ENCODE measurements at regions not wholly inside any gene's neighbourhood (a gene's known extent, or its start where the extent isn't known, plus 50 kb on each side); places are given as distances from the start of the nearest gene placed in this dataset.

GRCh38 chr5:33072726-33073125 is 361.6 kb downstream of the NPR3 start:
- Histone ChIP-seq H3K36me3 (ENCODE audit: control insufficient read depth in 1 of 2, insufficient read depth in 2 of 2, low read length in 1 of 2) (no peaks in the 10 kb centered on the region), H3K27ac (ENCODE audit: low read depth in 1 of 2, low read length in 2 of 2) (no peak overlapping the region), H3K27me3 (ENCODE audit: control insufficient read depth in 1 of 2, insufficient read depth in 2 of 2, low read length in 1 of 2) (no peaks in the 10 kb centered on the region), H3K4me1 (ENCODE audit: control insufficient read depth in 1 of 2, insufficient read depth in 2 of 2, low read length in 2 of 2) (no peaks in the 10 kb centered on the region), H3K9me3 (ENCODE audit: control insufficient read depth, low read length) (no peaks in the 10 kb centered on the region), H3K4me3 (ENCODE audit: low read length in 2 of 2) (no peak overlapping the region)
- intact Hi-C loops (cut with DNase I) = no loop called here
- DNase-seq = no peak
- no peak for ATAC-seq (ENCODE audit: low FRiP score)
- WGBS, 2 donors = 57 to 77% methylated on average over 2 of the region's 2 CpGs

GRCh38 chr5:33073881-33074327 is 362.8 kb downstream of the NPR3 start:
- ATAC-seq (ENCODE audit: low FRiP score) (no peak), DNase-seq (no peak)
- 70 to 75% methylated on average over 3 of the region's 3 CpGs for WGBS, 2 donors
- intact Hi-C loops (cut with DNase I) = no loop called here
- no peaks in the 10 kb centered on the region for H3K27me3 ChIP-seq (ENCODE audit: control insufficient read depth in 1 of 2, insufficient read depth in 2 of 2, low read length in 1 of 2)
- H3K4me1 ChIP-seq (ENCODE audit: control insufficient read depth in 1 of 2, insufficient read depth in 2 of 2, low read length in 2 of 2) = no peaks in the 10 kb centered on the region
- no peaks in the 10 kb centered on the region for H3K36me3 ChIP-seq (ENCODE audit: control insufficient read depth in 1 of 2, insufficient read depth in 2 of 2, low read length in 1 of 2)
- no peak overlapping the region for H3K4me3 ChIP-seq (ENCODE audit: low read length in 2 of 2)
- H3K9me3 ChIP-seq (ENCODE audit: control insufficient read depth, low read length) = no peaks in the 10 kb centered on the region
- no peak overlapping the region for H3K27ac ChIP-seq (ENCODE audit: low read depth in 1 of 2, low read length in 2 of 2)

- no peaks in the 10 kb centered on the region for H3K36me3 ChIP-seq (ENCODE audit: control insufficient read depth in 1 of 2, insufficient read depth in 2 of 2, low read length in 1 of 2)
- no peak overlapping the region for H3K27ac ChIP-seq (ENCODE audit: low read depth in 1 of 2, low read length in 2 of 2)
- 50 to 54% methylated on average over 3 of the region's 3 CpGs for WGBS, 2 donors
- H3K4me3 ChIP-seq (ENCODE audit: low read length in 2 of 2) = no peak overlapping the region
- intact Hi-C loops (cut with DNase I) = no loop called here
- no peak for DNase-seq
- no peak for ATAC-seq (ENCODE audit: low FRiP score)
- H3K4me1 ChIP-seq (ENCODE audit: control insufficient read depth in 1 of 2, insufficient read depth in 2 of 2, low read length in 2 of 2) = no peaks in the 10 kb centered on the region
- H3K27me3 ChIP-seq (ENCODE audit: control insufficient read depth in 1 of 2, insufficient read depth in 2 of 2, low read length in 1 of 2) = no peaks in the 10 kb centered on the region
- H3K9me3 ChIP-seq (ENCODE audit: control insufficient read depth, low read length) = no peaks in the 10 kb centered on the region
These were observed 363.4 kb downstream of the NPR3 start for GRCh38 chr5:33074548-33074947.

GRCh38 chr5:33075731-33076130 is 364.6 kb downstream of the NPR3 start:
- no peak for ATAC-seq (ENCODE audit: low FRiP score)
- H3K27ac ChIP-seq (ENCODE audit: low read depth in 1 of 2, low read length in 2 of 2) = no peak overlapping the region
- no peaks in the 10 kb centered on the region for H3K4me1 ChIP-seq (ENCODE audit: control insufficient read depth in 1 of 2, insufficient read depth in 2 of 2, low read length in 2 of 2)
- 65% methylated on average over 2 of the region's 2 CpGs for WGBS, 2 donors
- intact Hi-C loops (cut with DNase I) = no loop called here
- no peaks in the 10 kb centered on the region for H3K36me3 ChIP-seq (ENCODE audit: control insufficient read depth in 1 of 2, insufficient read depth in 2 of 2, low read length in 1 of 2)
- H3K9me3 ChIP-seq (ENCODE audit: control insufficient read depth, low read length) = no peaks in the 10 kb centered on the region
- no peaks in the 10 kb centered on the region for H3K27me3 ChIP-seq (ENCODE audit: control insufficient read depth in 1 of 2, insufficient read depth in 2 of 2, low read length in 1 of 2)
- no peak for DNase-seq
- no peak overlapping the region for H3K4me3 ChIP-seq (ENCODE audit: low read length in 2 of 2)

GRCh38 chr5:33079548-33079947 is 361.2 kb upstream of the TARS1 start:
- H3K9me3 ChIP-seq (ENCODE audit: control insufficient read depth, low read length) = no peaks in the 10 kb centered on the region
- no peak overlapping the region for H3K27ac ChIP-seq (ENCODE audit: low read depth in 1 of 2, low read length in 2 of 2)
- no peak overlapping the region for H3K4me3 ChIP-seq (ENCODE audit: low read length in 2 of 2)
- intact Hi-C loops (cut with DNase I) = no loop called here
- no peaks in the 10 kb centered on the region for H3K36me3 ChIP-seq (ENCODE audit: control insufficient read depth in 1 of 2, insufficient read depth in 2 of 2, low read length in 1 of 2)
- no peak for DNase-seq
- no peaks in the 10 kb centered on the region for H3K27me3 ChIP-seq (ENCODE audit: control insufficient read depth in 1 of 2, insufficient read depth in 2 of 2, low read length in 1 of 2)
- no peaks in the 10 kb centered on the region for H3K4me1 ChIP-seq (ENCODE audit: control insufficient read depth in 1 of 2, insufficient read depth in 2 of 2, low read length in 2 of 2)
- ATAC-seq (ENCODE audit: low FRiP score) = no peak

GRCh38 chr5:33080287-33080686 is 360.5 kb upstream of the TARS1 start:
- no peaks in the 10 kb centered on the region for H3K36me3 ChIP-seq (ENCODE audit: control insufficient read depth in 1 of 2, insufficient read depth in 2 of 2, low read length in 1 of 2)
- no peaks in the 10 kb centered on the region for H3K4me1 ChIP-seq (ENCODE audit: control insufficient read depth in 1 of 2, insufficient read depth in 2 of 2, low read length in 2 of 2)
- no peaks in the 10 kb centered on the region for H3K9me3 ChIP-seq (ENCODE audit: control insufficient read depth, low read length)
- H3K27me3 ChIP-seq (ENCODE audit: control insufficient read depth in 1 of 2, insufficient read depth in 2 of 2, low read length in 1 of 2) = no peaks in the 10 kb centered on the region
- H3K4me3 ChIP-seq (ENCODE audit: low read length in 2 of 2) = no peak overlapping the region
- intact Hi-C loops (cut with DNase I) = no loop called here
- ATAC-seq (ENCODE audit: low FRiP score) (no peak), DNase-seq (no peak)
- H3K27ac ChIP-seq (ENCODE audit: low read depth in 1 of 2, low read length in 2 of 2) = no peak overlapping the region
- WGBS, 2 donors = 71 to 77% methylated on average over 4 of the region's 4 CpGs

- H3K27me3 ChIP-seq (ENCODE audit: control insufficient read depth in 1 of 2, insufficient read depth in 2 of 2, low read length in 1 of 2) = no peaks in the 10 kb centered on the region
- intact Hi-C loops (cut with DNase I) = no loop called here
- no peak for ATAC-seq (ENCODE audit: low FRiP score)
These were observed 352.6 kb upstream of the TARS1 start for GRCh38 chr5:33088176-33088575.

GRCh38 chr5:33091571-33092363 is 349.0 kb upstream of the TARS1 start:
- ATAC-seq (ENCODE audit: low FRiP score) (no peak), DNase-seq (no peak)
- Histone ChIP-seq H3K4me1 (ENCODE audit: control insufficient read depth in 1 of 2, insufficient read depth in 2 of 2, low read length in 2 of 2) (no peaks in the 10 kb centered on the region), H3K27me3 (ENCODE audit: control insufficient read depth in 1 of 2, insufficient read depth in 2 of 2, low read length in 1 of 2) (no peaks in the 10 kb centered on the region), H3K9me3 (ENCODE audit: control insufficient read depth, low read length) (no peaks in the 10 kb centered on the region), H3K27ac (ENCODE audit: low read depth in 1 of 2, low read length in 2 of 2) (no peak overlapping the region), H3K4me3 (ENCODE audit: low read length in 2 of 2) (no peak overlapping the region), H3K36me3 (ENCODE audit: control insufficient read depth in 1 of 2, insufficient read depth in 2 of 2, low read length in 1 of 2) (no peaks in the 10 kb centered on the region)
- intact Hi-C loops (cut with DNase I) = no loop called here

More at GRCh38 chr5:33088176-33088575, 352.6 kb upstream of the TARS1 start:
- WGBS, 2 donors = 62 to 63% methylated on average over 2 of the region's 2 CpGs
- H3K4me3 ChIP-seq (ENCODE audit: low read length in 2 of 2) = no peak overlapping the region
- no peaks in the 10 kb centered on the region for H3K4me1 ChIP-seq (ENCODE audit: control insufficient read depth in 1 of 2, insufficient read depth in 2 of 2, low read length in 2 of 2)
- no peak for DNase-seq
- no peaks in the 10 kb centered on the region for H3K36me3 ChIP-seq (ENCODE audit: control insufficient read depth in 1 of 2, insufficient read depth in 2 of 2, low read length in 1 of 2)
- no peaks in the 10 kb centered on the region for H3K9me3 ChIP-seq (ENCODE audit: control insufficient read depth, low read length)
- no peak overlapping the region for H3K27ac ChIP-seq (ENCODE audit: low read depth in 1 of 2, low read length in 2 of 2)

GRCh38 chr5:33092719-33093118 is 348.0 kb upstream of the TARS1 start:
- Histone ChIP-seq H3K36me3 (ENCODE audit: control insufficient read depth in 1 of 2, insufficient read depth in 2 of 2, low read length in 1 of 2) (no peaks in the 10 kb centered on the region), H3K27ac (ENCODE audit: low read depth in 1 of 2, low read length in 2 of 2) (no peak overlapping the region), H3K27me3 (ENCODE audit: control insufficient read depth in 1 of 2, insufficient read depth in 2 of 2, low read length in 1 of 2) (no peaks in the 10 kb centered on the region), H3K9me3 (ENCODE audit: control insufficient read depth, low read length) (no peaks in the 10 kb centered on the region), H3K4me1 (ENCODE audit: control insufficient read depth in 1 of 2, insufficient read depth in 2 of 2, low read length in 2 of 2) (no peaks in the 10 kb centered on the region), H3K4me3 (ENCODE audit: low read length in 2 of 2) (no peak overlapping the region)
- 81 to 94% methylated on average over 3 of the region's 3 CpGs for WGBS, 2 donors
- intact Hi-C loops (cut with DNase I) = no loop called here
- DNase-seq = no peak
- ATAC-seq (ENCODE audit: low FRiP score) = no peak

Measured in aorta (tissue), 5 donors.